ENCODE measurements at regions not wholly inside any gene's neighbourhood (a gene's known extent, or its start where the extent isn't known, plus 50 kb on each side); places are given as distances from the start of the nearest gene placed in this dataset.
A peak's percentile ranks its signal among the peaks of the same experiment; 100 is the strongest.

GRCh38 chr4:132709056-132709455, 440.0 kb upstream of the PCDH10 start:
- Histone ChIP-seq H3K9me3 (ENCODE audit: insufficient read depth, low read length, severe bottlenecking) (no peaks in the 10 kb centered on the region), H2AFZ (ENCODE audit: low read depth, low read length) (peak overlapping the region; percentile 67), H3K4me2 (ENCODE audit: insufficient read depth, low read length) (peak overlapping the region; percentile 64), H4K20me1 (ENCODE audit: insufficient read depth, low read length) (no peaks in the 10 kb centered on the region), H3K36me3 (ENCODE audit: insufficient read depth, low read length) (no peaks in the 10 kb centered on the region), H3K9ac (ENCODE audit: low read depth, low read length) (peak overlapping the region; percentile 37), H3K4me3 (ENCODE audit: low read depth in 1 of 2, low read length in 2 of 2) (peak overlapping the region in 1 of 2 experiments; percentile 30; a peak in 1 of 4 replicates), H3K79me2 (ENCODE audit: insufficient read depth, low read length) (no peaks in the 10 kb centered on the region), H3K27me3 (ENCODE audit: insufficient read depth, low read length, poor library complexity) (no peaks in the 10 kb centered on the region), H3K4me1 (ENCODE audit: insufficient read depth, low read length) (peaks cover 15% of the 10 kb centered on the region), H3K27ac (ENCODE audit: low read length) (peak overlapping the region; percentile 69)
- TF ChIP-seq EZH2 (IDR thresholded peaks at IDR 0.05; ENCODE audit: borderline replicate concordance, low read depth, low read length, severe bottlenecking), result no peak
- no peak for TF ChIP-seq CTCF (IDR thresholded peaks at IDR 0.05; ENCODE audit: borderline replicate concordance, extremely low read depth, low read length, poor library complexity, severe bottlenecking)
- DNase-seq (no peak), ATAC-seq (ENCODE audit: insufficient read depth, low read depth) (peak; percentile 87)

- H3K79me2 ChIP-seq (ENCODE audit: insufficient read depth, low read length), result no peaks in the 10 kb centered on the region
- no peak for ATAC-seq (ENCODE audit: insufficient read depth, low read depth)
- no peak for DNase-seq
- no peak overlapping the region for H3K4me3 ChIP-seq (ENCODE audit: low read depth in 1 of 2, low read length in 2 of 2)
- no peaks in the 10 kb centered on the region for H3K27me3 ChIP-seq (ENCODE audit: insufficient read depth, low read length, poor library complexity)
- H3K9me3 ChIP-seq (ENCODE audit: insufficient read depth, low read length, severe bottlenecking), result no peaks in the 10 kb centered on the region
- H3K4me2 ChIP-seq (ENCODE audit: insufficient read depth, low read length), result no peak overlapping the region
- no peaks in the 10 kb centered on the region for H3K36me3 ChIP-seq (ENCODE audit: insufficient read depth, low read length)
- H3K9ac ChIP-seq (ENCODE audit: low read depth, low read length), result no peak overlapping the region
- H2AFZ ChIP-seq (ENCODE audit: low read depth, low read length), result no peak overlapping the region
- TF ChIP-seq EZH2 (IDR thresholded peaks at IDR 0.05; ENCODE audit: borderline replicate concordance, low read depth, low read length, severe bottlenecking), result no peak
- no peak for TF ChIP-seq CTCF (IDR thresholded peaks at IDR 0.05; ENCODE audit: borderline replicate concordance, extremely low read depth, low read length, poor library complexity, severe bottlenecking)
- no peaks in the 10 kb centered on the region for H4K20me1 ChIP-seq (ENCODE audit: insufficient read depth, low read length)
- H3K4me1 ChIP-seq (ENCODE audit: insufficient read depth, low read length), result peaks cover 15% of the 10 kb centered on the region
- no peak overlapping the region for H3K27ac ChIP-seq (ENCODE audit: low read length)
These were observed 438.1 kb upstream of the PCDH10 start for GRCh38 chr4:132710971-132711370.

GRCh38 chr4:132737344-132737743, 411.8 kb upstream of the PCDH10 start:
- ATAC-seq (ENCODE audit: insufficient read depth, low read depth), result no peak
- Histone ChIP-seq H3K4me2 (ENCODE audit: insufficient read depth, low read length) (no peak overlapping the region), H3K27ac (ENCODE audit: low read length) (no peak overlapping the region), H3K79me2 (ENCODE audit: insufficient read depth, low read length) (no peaks in the 10 kb centered on the region), H3K9ac (ENCODE audit: low read depth, low read length) (no peak overlapping the region), H3K4me3 (ENCODE audit: low read depth in 1 of 2, low read length in 2 of 2) (no peak overlapping the region), H3K9me3 (ENCODE audit: insufficient read depth, low read length, severe bottlenecking) (peaks cover 4% of the 10 kb centered on the region), H3K4me1 (ENCODE audit: insufficient read depth, low read length) (no peaks in the 10 kb centered on the region), H3K27me3 (ENCODE audit: insufficient read depth, low read length, poor library complexity) (no peaks in the 10 kb centered on the region), H4K20me1 (ENCODE audit: insufficient read depth, low read length) (no peaks in the 10 kb centered on the region), H2AFZ (ENCODE audit: low read depth, low read length) (no peak overlapping the region), H3K36me3 (ENCODE audit: insufficient read depth, low read length) (no peaks in the 10 kb centered on the region)
- TF ChIP-seq EZH2 (IDR thresholded peaks at IDR 0.05; ENCODE audit: borderline replicate concordance, low read depth, low read length, severe bottlenecking) (no peak), CTCF (IDR thresholded peaks at IDR 0.05; ENCODE audit: borderline replicate concordance, extremely low read depth, low read length, poor library complexity, severe bottlenecking) (peak; percentile 10)
- DNase-seq, result no peak
